SK-N-SH treated with all-trans-retinoic acid at 6 μM for 48 hours (cell line): ENCODE measurements at regions not wholly inside any gene's neighbourhood (a gene's known extent, or its start where the extent isn't known, plus 50 kb on each side); places are given as distances from the start of the nearest gene placed in this dataset.

Experiments used
- ATAC-seq: fragments of 200-7000 bp; cut with Tn5 transposase; 3 replicates; pipeline ENCODE4 v1.9.1; 2020; ENCODE audit warnings: mild to moderate bottlenecking, moderate library complexity
- ARNTL ChIP-seq: fragments of 450-650 bp; formaldehyde crosslinking; IDR thresholded peaks from 2 replicates; pipeline ENCODE4 v1.5.0; 2020; ENCODE audit warnings: low read depth, mild to moderate bottlenecking, moderate library complexity, borderline replicate concordance
- BACH2 ChIP-seq: fragments of 250-450 bp; sonication (Bioruptor Pico); IDR thresholded peaks from 2 replicates; pipeline ENCODE4 v1.9.0; 2021; ENCODE audit warnings: mild to moderate bottlenecking, borderline replicate concordance
- CREB5 ChIP-seq: fragments of 250-450 bp; sonication (Bioruptor Pico); IDR thresholded peaks from 2 replicates; pipeline ENCODE4 v1.5.1; 2020; ENCODE audit warnings: low read depth, mild to moderate bottlenecking, moderate library complexity
- ESRRG ChIP-seq: fragments of 250-450 bp; sonication (Bioruptor Pico); IDR thresholded peaks from 2 replicates; pipeline ENCODE4 v1.6.1; 2021; ENCODE audit warnings: mild to moderate bottlenecking
- GLIS3 ChIP-seq: fragments of 250-450 bp; sonication (Bioruptor Pico); IDR thresholded peaks from 2 replicates; pipeline ENCODE4 v1.5.0; 2020; ENCODE audit warnings: mild to moderate bottlenecking, moderate library complexity
- ISL1 ChIP-seq: fragments of 250-450 bp; sonication (Bioruptor Pico); IDR thresholded peaks from 2 replicates; pipeline ENCODE4 v2.1.2; 2022; ENCODE audit warnings: mild to moderate bottlenecking, moderate library complexity
- OSR1 ChIP-seq: fragments of 250-450 bp; sonication (Bioruptor Pico); IDR thresholded peaks from 2 replicates; pipeline ENCODE4 v1.8.0; 2022; ENCODE audit warnings: moderate library complexity, mild to moderate bottlenecking, inconsistent platforms
- POU6F1 ChIP-seq: fragments of 250-450 bp; sonication (Bioruptor Pico); IDR thresholded peaks from 2 replicates; pipeline ENCODE4 v1.8.0; 2021; ENCODE audit warnings: low read depth, mild to moderate bottlenecking, moderate library complexity, borderline replicate concordance
- RARB ChIP-seq: fragments of 250-450 bp; sonication (Bioruptor Pico); IDR thresholded peaks from 2 replicates; pipeline ENCODE4 v1.8.0; 2021; ENCODE audit warnings: mild to moderate bottlenecking, moderate library complexity
- SNAI2 ChIP-seq: fragments of 250-450 bp; sonication (Bioruptor Pico); IDR thresholded peaks from 2 replicates; pipeline ENCODE4 v1.5.0; 2020; ENCODE audit warnings: mild to moderate bottlenecking, moderate library complexity
- TCF4 ChIP-seq: fragments of 250-450 bp; sonication (Bioruptor Pico); IDR thresholded peaks from 2 replicates; pipeline ENCODE4 v1.8.0; 2021; ENCODE audit warnings: mild to moderate bottlenecking, moderate library complexity, borderline replicate concordance
- TOX ChIP-seq: fragments of 250-450 bp; sonication (Bioruptor Pico); IDR thresholded peaks from 2 replicates; pipeline ENCODE4 v1.8.0; 2021; ENCODE audit warnings: mild to moderate bottlenecking, moderate library complexity, borderline replicate concordance
- TSHZ2 ChIP-seq: fragments of 250-450 bp; sonication (Bioruptor Pico); IDR thresholded peaks from 2 replicates; pipeline ENCODE4 v1.5.0; 2020; ENCODE audit warnings: mild to moderate bottlenecking, moderate library complexity
- ZFP3 ChIP-seq: fragments of 250-450 bp; sonication (Bioruptor Pico); IDR thresholded peaks from 2 replicates; pipeline ENCODE4 v1.5.0; 2020; ENCODE audit warnings: mild to moderate bottlenecking, moderate library complexity
- ZFP30 ChIP-seq: fragments of 450-650 bp; formaldehyde crosslinking; IDR thresholded peaks from 2 replicates; pipeline ENCODE4 v1.5.0; 2022; ENCODE audit warnings: mild to moderate bottlenecking, moderate library complexity
- ZNF565 ChIP-seq: fragments of 450-650 bp; formaldehyde crosslinking; conservative IDR thresholded peaks from 2 replicates; pipeline ENCODE4 v1.5.0; 2020; ENCODE audit warnings: low read depth, mild to moderate bottlenecking, moderate library complexity
- ZNF70 ChIP-seq: fragments of 450-650 bp; formaldehyde crosslinking; IDR thresholded peaks from 2 replicates; pipeline ENCODE4 v1.5.0; 2020; ENCODE audit warnings: mild to moderate bottlenecking, moderate library complexity
- ZNF8 ChIP-seq: fragments of 450-650 bp; formaldehyde crosslinking; IDR thresholded peaks from 2 replicates; pipeline ENCODE4 v1.5.0; 2020; ENCODE audit warnings: mild to moderate bottlenecking, moderate library complexity

GRCh38 chr21:16797966-16798365, 714.9 kb upstream of the CXADR start:
- TF ChIP-seq TSHZ2 (no peak), ARNTL (CRISPR knock-in tag) (no peak)
- TF ChIP-seq, all 23 proteins: peak for 0

GRCh38 chr21:16800536-16801275, 712.1 kb upstream of the CXADR start:
- ATAC-seq, result no peak
- TF ChIP-seq GLIS3 (CRISPR knock-in tag) (no peak), ARNTL (CRISPR knock-in tag) (no peak)

More at GRCh38 chr21:16797966-16798365, 714.9 kb upstream of the CXADR start:
- ATAC-seq, result no peak

- no peak for ATAC-seq
Observed at GRCh38 chr21:16811011-16811410, 701.8 kb upstream of the CXADR start.

GRCh38 chr21:16811970-16812369, 700.9 kb upstream of the CXADR start:
- TF ChIP-seq TCF4 (peak; percentile 61; the same call in 1 of the 2 replicates), TOX (CRISPR knock-in tag) (no peak), ARNTL (CRISPR knock-in tag) (no peak)

More at GRCh38 chr21:16811011-16811410, 701.8 kb upstream of the CXADR start:
- TF ChIP-seq ZNF565 (CRISPR knock-in tag) (no peak), TOX (CRISPR knock-in tag) (no peak)
- TF ChIP-seq, all 23 proteins: peak for 0

GRCh38 chr21:16815243-16815642, 697.6 kb upstream of the CXADR start:
- TF ChIP-seq GLIS3 (CRISPR knock-in tag) (no peak), ESRRG (CRISPR knock-in tag) (no peak), POU6F1 (CRISPR knock-in tag) (no peak), ARNTL (CRISPR knock-in tag) (no peak), ISL1 (CRISPR knock-in tag) (no peak), ZFP3 (CRISPR knock-in tag) (no peak), RARB (no peak), ZFP30 (CRISPR knock-in tag) (no peak)
- ATAC-seq, result no peak

More at GRCh38 chr21:16811970-16812369, 700.9 kb upstream of the CXADR start:
- ATAC-seq, result no peak

GRCh38 chr21:16821588-16821987, 691.3 kb upstream of the CXADR start:
- no peak for ATAC-seq
- TF ChIP-seq CREB5 (no peak), ZFP3 (CRISPR knock-in tag) (no peak), ZNF70 (CRISPR knock-in tag) (no peak), OSR1 (CRISPR knock-in tag) (no peak), BACH2 (no peak)

GRCh38 chr21:16829532-16829931, 683.3 kb upstream of the CXADR start:
- ATAC-seq, result no peak
- TF ChIP-seq SNAI2 (CRISPR knock-in tag) (no peak), POU6F1 (CRISPR knock-in tag) (no peak), ZNF8 (CRISPR knock-in tag) (no peak)
